ENCODE measurements at regions not wholly inside any gene's neighbourhood (a gene's known extent, or its start where the extent isn't known, plus 50 kb on each side); places are given as distances from the start of the nearest gene placed in this dataset.
"Not testable (repeated sequence)": the region's sequence is repeated elsewhere in the genome, so short reads cannot be mapped to it uniquely, and the experiment has no call there.

DNA sequence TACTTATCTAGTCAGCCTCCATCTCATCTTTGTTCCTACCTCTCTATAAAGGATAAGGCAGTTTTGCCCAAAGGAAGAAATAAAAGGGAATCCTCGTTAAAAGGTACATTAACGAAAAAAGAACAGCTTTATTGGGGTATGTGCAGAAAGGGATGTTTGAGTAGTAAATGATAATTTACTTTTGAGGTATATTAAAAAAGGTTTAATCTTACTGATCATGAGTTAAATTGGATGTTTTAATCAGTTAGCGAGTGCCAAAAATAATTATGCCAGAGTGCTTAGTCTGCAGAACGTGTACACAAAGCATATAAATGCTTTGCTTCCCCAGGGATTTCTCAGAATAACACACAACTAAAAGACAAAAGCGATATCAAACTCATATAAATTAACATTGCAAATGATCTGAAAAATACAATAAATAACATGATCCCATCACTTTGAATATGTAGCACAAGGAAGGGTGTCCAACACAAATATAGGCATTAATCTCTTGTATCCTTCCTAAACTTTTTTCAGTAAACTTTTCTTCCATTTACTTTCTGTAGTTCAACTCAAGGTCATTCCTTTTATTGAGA is 865.0 kb downstream of the NR2F1-AS1 start:
- no peak for DNase-seq (ENCODE audit: low read depth in 2 of 3, low spot score in 1 of 3)

DNA sequence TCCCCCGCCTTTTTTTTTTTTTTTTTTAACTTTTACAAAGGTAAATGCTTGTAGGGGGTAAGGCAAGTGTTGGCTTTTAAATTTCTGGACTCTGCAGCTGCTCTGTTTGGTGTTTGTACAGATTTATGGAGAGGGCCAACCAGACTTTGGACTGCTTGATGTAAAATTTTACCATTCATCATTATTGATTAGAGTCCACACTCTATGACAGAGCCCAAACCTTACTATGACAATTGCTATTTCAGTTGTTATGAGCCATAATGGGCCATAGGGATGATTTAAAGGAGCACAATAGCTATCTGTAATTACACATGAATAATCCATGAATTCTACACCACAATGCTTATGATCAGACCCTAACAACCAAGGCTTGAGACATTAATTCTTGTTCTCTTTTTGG is 867.2 kb downstream of the NR2F1-AS1 start:
- no peak for DNase-seq (ENCODE audit: low read depth in 2 of 3, low spot score in 1 of 3)

DNA sequence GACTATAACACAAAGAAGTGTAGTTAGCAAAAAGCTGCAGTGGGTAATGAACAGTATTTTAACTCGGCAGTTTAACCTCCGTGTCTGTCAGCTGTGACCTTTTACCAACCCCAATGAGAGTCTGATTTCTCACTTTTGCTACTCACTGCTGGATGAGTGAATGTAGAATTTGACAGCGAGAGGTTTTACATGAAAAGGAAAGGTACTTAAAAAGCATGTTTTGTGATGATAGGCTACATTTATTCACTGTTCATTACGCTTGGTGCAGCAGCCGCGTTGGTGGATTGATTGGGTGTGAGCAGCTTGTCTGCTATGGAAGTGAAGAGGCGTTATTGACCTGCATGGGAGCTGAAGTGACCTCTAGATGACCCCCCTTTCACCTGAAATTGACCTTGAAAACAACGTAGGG is 867.7 kb downstream of the NR2F1-AS1 start:
- DNase-seq (ENCODE audit: low read depth in 2 of 3, low spot score in 1 of 3) = no peak

DNA sequence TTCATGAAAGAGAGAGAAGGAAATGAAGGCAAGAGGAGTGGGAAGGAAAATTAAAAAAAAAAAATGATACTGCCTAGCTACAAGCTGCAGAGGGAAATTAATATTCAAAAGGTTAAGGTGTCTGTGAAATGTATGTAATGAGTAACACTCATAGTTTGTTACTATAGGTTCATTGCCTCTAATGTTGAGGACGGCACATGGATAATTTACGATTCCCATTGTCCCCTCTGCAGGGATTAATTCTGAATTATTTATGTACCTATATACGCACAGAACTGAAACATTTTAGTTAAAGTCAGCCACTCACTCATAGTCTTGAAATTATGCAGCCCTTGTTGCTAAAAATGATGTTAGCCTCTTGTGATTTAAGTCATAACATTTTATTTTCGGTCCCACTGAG is 869.1 kb downstream of the NR2F1-AS1 start:
- DNase-seq (ENCODE audit: low read depth in 2 of 3, low spot score in 1 of 3) = no peak

DNA sequence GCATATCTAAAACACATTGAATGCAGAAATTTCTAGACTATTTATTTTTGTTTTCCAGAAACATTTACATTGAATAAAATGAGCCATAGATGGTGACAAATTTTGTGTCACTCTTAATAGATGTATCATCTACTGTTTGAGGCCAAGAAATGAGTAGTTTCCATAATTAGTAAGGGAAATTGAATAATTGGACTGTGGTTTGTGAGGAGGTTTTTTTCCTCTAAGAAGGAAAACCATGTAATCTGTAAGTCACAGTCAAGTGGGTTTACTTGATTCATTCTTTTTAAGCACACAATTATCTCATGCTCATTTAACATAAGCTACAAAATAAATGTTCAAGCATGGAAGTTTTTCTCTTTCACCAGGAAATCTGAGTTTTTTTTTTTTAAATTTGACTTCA is 876.4 kb downstream of the NR2F1-AS1 start:
- no peak for DNase-seq (ENCODE audit: low read depth in 2 of 3, low spot score in 1 of 3)

DNA sequence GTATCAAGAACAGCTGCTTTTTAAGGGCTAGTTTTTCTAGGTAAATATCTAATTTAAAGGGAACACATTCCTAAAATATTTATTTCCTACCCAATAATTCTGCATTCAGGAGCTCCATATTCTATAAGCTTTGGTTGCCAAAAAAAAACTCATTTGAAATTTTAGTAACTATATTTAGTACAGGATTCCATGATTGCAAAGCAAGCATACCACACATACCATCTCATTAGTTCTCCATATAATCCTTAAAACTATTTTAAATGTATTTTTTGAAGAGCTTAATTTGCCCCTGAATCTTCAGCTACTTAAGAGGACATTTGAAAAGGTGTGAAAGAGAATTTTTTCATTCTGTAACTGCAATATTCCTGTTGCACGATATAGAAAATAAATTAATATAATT is 877.0 kb downstream of the NR2F1-AS1 start:
- no peak for DNase-seq (ENCODE audit: low read depth in 2 of 3, low spot score in 1 of 3)

DNA sequence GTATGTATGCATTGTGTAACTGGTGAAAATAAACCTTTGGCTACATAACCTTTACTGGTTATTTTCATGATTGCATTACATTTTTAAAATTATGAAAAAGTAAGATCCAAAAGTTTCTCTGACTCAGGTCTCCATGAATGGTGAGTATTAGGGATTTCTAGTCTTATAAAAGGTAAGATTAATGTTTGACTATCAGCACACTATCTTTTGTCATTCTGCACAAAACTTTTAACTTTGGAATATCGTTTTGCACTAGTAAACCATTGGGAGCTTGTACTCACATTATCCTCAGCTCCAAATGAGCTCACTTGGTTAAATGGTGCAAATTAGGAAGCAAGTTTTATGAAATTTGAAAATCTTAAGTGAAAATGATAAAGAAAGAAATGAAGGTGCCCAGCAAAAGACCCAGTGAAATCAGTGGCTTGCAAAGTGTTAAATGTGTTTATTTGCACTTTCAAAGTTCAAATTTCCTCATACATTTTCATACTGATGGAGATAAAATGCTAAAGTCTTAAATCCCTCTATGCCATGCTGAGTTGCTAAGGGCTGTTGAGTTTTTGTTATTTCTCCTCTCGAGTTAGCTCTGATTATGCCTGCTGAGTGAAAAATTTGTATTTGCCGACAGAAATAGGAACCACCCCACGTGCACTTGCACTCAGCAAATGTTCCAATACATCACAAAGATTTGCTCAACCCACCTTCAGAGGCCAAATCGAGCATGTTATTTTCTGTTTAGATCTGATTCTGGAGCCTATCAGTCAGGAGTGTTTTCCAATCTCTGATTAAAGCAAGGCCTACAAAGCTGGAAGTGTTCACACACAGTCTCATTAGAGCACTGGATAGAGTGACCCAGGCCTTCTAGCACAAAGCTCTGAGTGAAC is 885.7 kb downstream of the NR2F1-AS1 start:
- no peak for DNase-seq (ENCODE audit: low read depth in 2 of 3, low spot score in 1 of 3)

DNA sequence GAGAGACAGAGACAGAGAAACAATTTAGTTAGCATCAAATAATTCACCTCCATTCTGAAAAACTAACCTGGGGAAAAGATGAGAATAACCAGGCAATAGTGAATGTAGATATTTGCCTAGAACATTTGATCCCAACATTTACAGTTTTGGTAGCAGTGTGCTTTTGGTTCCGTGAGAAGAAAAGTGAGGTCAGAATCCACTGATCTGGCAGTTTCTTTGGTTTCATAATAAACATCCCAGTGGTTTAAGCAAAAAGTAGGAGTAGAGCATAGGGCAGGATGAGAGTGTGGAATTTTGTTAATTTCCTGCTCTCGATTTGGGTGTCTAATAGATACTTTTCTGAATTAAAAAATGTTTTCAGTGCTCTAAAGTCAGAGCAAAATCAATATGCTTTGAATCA is 887.0 kb downstream of the NR2F1-AS1 start:
- DNase-seq (ENCODE audit: low read depth in 2 of 3, low spot score in 1 of 3) = no peak

DNA sequence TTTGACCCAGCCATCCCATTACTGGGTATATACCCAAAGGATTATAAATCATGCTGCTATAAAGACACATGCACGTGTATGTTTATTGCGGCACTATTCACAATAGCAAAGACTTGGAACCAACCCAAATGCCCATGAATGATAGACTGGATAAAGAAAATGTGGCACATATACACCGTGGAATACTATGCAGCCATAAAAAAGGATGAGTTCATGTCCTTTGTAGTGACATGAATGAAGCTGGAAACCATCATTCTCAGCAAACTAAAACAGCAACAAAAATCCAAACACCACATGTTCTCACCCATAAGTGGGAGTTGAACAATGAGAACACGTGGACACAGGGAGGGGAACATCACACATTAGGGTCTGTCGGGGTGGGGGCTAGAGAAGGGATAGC is 889.1 kb downstream of the NR2F1-AS1 start:
- DNase-seq (ENCODE audit: low read depth in 2 of 3, low spot score in 1 of 3) = not testable (repeated sequence)

DNA sequence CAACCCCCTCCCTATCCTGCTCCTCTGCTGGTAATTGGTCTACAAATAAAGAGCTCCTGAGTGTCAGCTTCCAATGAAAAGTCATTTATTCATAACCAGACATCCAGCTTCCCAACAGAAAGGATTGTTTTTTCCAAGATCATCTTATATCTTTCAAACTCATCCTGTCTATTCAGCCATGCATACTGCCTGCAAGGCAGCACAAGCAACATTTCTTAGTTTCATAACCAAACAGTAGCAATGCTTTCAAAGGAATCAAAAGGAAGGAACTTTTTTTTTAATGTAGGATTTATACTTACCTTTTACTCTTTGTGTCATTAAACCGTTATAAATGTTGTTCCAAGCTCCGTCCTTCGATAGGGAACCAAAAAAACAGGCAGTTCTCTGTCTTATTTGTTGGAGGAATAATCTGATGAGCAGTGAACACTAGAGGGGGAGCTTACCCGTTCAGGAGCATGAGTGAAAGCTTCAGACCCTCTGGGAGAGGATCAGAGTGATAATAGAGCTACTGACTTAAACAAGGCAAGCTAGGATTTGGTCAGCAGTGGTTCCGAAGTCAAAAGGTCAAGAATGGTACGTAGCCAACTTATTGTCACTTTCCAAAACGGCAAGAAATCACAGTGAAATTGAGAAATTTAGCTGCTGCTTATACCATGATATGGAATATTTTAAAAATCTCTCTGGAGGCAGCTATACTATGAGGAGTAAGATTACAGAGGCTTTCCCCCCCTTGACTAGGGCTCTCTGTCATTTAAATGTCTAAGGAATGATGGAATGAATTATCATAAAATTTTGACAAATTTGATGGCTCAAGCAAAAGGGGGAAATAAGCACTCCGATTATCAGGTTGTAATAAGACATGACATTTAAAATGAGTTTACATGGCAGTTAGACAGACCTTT is 892.9 kb downstream of the NR2F1-AS1 start:
- no peak for DNase-seq (ENCODE audit: low read depth in 2 of 3, low spot score in 1 of 3)

DNA sequence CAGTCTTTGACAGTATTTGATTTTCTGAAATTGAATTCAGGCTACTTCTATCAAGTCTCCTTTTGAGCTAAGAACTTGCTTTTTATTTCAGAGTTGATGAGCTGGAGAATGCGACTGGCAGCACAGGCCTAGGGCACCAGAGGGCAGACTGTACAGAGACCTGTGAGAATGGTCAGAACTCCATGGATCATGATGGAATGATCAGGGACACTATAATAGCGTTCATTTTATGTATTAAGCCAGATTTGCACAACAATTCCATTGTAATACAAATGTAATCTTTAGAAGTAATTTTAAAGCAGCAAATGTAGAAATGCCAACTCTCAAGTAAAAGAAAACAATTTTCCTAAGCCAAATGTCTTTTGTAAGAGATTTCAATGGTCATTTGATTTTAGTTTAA is 902.4 kb downstream of the NR2F1-AS1 start:
- no peak for DNase-seq (ENCODE audit: low read depth in 2 of 3, low spot score in 1 of 3)

DNA sequence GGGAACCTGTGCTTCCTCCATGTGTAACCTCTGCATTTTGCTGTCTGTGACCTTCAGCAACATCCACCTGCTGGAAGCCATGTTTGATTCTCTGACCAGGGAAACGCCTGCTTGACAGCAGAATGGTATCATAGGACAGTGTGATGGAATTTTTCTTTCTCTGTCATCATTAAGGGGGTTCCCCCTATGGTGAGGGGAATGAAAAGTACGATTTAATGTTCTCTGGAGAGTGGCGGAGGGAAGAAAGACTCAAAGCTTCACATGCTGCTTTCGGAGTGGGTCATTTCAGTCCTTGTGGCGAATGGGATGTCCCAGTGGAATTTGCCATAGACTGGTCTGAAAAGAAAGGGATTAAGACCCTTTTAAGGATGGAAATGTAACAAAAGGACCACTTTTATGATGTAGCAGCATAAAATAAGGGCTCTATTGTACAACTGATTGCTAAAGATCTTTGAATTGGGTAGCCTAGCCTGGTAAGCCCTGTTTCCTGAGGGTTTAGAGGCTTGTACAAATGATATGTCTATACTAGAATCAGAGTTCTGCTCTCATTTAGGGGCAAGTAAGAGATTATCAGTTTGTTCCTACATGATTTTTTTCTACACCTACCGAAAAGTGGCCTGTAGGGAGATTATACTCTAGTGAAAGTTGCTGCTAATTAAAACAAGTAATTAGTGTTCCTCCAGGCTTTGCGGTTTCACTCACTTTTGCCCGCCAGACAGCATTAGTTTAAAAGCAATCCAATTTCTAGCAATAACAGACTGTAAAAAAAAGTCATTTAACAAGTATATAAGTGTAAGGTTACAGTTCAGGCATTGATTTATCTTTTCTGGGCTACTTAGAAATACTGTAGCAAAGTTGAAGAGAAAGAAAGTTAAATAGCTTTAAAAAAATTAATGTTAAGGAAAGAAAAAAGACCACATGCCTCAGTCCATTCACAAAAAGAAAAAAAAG is 904.5 kb downstream of the NR2F1-AS1 start:
- DNase-seq (ENCODE audit: low read depth in 2 of 3, low spot score in 1 of 3) = no peak

DNA sequence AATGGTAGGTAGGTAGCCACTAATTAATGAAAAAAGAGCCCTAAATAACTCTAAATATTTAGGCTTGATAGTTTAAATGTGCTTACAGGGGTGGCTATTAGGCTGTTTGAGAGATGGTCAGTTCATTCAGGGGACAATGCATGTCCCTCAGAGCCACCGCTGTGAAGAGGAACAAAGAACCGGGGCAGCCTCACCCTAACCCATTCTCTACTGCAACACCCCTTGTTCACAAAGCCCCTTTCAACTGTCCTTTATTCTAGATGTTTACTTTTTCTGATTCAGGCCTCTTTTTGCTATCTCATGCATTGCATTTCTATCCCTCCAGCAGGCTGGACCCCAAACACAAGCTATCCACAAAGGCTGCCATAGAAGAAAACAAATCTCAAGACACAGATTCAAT is 906.7 kb downstream of the NR2F1-AS1 start:
- no peak for DNase-seq (ENCODE audit: low read depth in 2 of 3, low spot score in 1 of 3)

DNA sequence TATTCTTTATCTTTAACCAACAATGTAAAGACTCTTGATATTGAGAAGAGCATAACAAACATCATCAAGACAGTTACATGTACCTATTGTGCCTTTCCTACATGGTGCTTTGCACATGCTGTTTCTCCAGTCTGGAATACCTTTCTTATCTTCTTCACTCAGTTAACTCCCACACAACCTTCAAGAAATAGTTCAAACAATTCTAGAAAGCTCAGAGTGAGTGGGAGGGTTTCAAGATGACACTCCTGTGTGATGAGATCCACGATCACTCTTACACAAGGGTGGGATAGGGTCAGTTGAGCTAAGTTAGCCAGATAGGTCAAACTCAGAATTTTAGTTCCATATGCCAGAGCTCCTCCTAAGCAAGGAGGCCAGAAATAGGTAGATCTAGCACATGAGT is 915.5 kb downstream of the NR2F1-AS1 start:
- DNase-seq (ENCODE audit: low read depth in 2 of 3, low spot score in 1 of 3) = no peak

DNA sequence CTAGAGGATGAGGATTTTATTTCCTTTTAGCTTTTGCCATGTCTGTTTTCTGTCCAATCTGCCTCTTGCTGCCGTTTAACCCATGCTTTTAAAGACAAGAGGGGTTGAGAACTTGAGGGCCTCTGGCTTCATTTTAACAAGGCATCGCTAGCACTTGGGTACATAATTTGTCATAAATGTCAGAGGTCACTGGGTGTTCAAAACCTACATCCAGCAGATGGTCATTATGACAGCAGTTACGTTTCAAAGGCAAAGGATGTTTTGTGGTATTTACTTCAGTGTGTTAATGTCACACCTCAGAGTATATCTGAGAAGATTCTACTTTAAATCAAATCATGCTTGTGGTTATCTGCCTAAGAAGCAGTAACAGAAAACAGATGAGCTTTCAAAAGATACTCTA is 918.3 kb downstream of the NR2F1-AS1 start:
- DNase-seq (ENCODE audit: low read depth in 2 of 3, low spot score in 1 of 3) = no peak

DNA sequence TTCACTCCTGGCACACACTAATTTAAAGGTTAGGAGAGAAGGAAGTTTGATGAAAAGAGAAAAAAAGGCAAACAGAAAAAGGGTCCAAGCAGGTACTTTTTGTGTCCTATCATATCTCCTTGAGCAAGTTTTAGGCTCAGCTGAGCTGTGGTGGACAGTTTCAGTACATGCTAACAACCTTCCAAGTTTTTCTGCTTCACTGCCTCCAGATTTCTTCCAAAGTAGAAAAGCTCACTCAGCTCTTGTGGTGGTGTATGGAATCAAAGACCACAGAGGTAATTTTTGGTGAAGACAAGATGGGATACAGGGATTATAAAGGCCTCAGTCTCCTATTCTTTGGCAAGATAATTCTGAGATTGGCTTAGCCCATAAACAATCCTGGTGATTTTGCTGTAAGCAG is 921.8 kb downstream of the NR2F1-AS1 start:
- no peak for DNase-seq (ENCODE audit: low read depth in 2 of 3, low spot score in 1 of 3)

DNA sequence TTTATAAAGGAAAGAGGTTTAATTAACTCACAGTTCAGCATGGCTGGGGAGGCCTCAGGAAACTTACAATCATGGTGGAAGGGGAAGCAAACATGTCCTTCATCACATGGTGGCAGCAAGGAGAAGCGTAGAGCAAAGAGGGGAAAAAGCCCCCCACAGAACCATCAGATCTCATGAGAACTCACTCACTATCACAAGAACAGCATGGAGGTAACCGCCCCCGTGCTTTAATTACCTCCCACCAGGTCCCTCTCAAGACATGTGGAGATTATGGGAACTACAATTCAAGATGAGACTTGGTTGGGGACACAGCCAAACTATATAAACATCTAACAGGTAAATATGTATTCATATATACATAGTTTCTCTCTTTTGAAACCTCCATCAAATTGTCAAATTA is 926.4 kb downstream of the NR2F1-AS1 start:
- not testable (repeated sequence) for DNase-seq (ENCODE audit: low read depth in 2 of 3, low spot score in 1 of 3)

DNA sequence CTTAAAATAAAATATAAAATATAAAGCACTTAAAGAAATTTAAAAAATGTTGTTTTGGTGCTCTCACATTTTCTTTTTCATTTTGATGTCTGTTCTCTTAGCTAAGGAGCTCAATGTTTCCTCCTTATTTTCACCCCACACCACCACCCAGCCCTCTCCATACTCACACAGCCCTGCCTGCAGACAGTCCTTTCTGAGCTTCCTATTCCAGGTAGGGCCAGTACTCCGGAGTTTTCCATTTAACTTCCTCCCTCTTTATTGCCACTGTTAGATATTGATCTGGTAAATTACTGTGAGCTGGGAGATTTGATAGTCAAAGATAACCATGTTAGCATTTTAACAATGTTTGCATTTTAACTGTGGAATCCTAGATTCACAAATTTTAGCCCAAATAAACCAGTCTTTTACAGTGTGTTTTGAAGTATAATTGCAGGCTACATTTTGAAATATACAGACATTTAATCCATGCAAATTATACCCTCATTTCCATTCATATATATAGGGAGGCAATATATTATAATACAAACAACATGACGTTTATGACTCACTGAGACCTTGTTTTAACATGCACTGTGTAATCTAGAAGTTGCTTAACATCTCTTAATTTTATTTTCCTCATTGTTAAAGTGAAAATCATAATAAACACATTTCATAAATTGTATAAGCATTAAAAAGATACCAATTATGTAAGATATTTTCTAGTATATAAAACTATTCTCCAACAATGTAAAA is 927.1 kb downstream of the NR2F1-AS1 start:
- no peak for DNase-seq (ENCODE audit: low read depth in 2 of 3, low spot score in 1 of 3)

DNA sequence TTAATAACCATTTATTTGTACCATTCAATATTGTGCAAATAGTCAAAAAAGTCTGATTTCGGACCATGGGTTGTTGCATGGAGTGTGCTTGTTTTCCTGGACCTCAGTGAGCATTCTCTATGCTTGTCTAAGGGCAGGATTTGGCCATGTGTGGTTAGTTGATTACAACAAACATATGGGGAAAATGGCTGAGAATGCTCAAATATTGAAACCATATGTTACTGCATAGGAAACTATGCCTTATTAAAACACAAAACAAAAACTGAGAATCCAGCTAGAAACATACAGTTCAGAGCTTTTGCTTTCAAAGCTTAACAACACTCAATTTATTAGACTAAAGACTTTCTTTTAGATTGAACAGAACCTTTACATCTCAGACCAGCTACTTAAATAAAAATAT is 928.3 kb downstream of the NR2F1-AS1 start:
- DNase-seq (ENCODE audit: low read depth in 2 of 3, low spot score in 1 of 3) = no peak

DNA sequence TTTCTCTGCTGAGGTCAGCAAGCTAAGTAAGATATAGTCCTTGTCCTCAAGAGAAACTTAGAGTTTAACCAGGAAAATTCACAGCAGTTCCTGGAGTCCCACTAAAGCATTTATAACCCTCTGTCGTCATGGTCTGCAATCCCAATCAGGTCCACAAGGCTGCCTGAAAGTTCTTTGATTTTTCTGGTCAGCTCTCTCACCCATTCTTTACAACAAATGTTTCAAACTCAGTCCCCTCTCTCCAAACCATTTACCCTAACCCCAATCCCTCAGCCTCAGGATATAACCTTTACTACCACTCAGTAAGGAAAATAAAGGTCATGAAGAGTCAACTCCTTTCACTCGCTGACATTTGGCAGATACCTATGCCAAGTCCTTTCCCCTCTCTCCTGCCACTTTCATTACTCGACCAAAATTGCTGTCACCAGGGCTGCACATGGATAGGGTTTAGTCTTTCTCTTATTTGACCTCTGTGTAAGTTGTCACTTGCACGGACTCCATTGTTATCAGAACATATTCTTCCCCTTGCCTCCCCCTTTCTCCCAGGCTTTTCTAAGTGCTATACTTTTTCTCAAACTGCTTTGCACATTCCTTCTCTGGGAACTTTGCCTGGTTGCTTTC is 936.6 kb downstream of the NR2F1-AS1 start:
- DNase-seq (ENCODE audit: low read depth in 2 of 3, low spot score in 1 of 3) = no peak

Data from stimulated activated CD4-positive, alpha-beta T cell treated with anti-CD3 and anti-CD28 coated beads, Interleukin-12 subunit alpha, Interleukin-12 subunit beta, amount 100 ng/mL, for 48 hours (primary cell).